ENCODE measurements at regions not wholly inside any gene's neighbourhood (a gene's known extent, or its start where the extent isn't known, plus 50 kb on each side); places are given as distances from the start of the nearest gene placed in this dataset.

DNA sequence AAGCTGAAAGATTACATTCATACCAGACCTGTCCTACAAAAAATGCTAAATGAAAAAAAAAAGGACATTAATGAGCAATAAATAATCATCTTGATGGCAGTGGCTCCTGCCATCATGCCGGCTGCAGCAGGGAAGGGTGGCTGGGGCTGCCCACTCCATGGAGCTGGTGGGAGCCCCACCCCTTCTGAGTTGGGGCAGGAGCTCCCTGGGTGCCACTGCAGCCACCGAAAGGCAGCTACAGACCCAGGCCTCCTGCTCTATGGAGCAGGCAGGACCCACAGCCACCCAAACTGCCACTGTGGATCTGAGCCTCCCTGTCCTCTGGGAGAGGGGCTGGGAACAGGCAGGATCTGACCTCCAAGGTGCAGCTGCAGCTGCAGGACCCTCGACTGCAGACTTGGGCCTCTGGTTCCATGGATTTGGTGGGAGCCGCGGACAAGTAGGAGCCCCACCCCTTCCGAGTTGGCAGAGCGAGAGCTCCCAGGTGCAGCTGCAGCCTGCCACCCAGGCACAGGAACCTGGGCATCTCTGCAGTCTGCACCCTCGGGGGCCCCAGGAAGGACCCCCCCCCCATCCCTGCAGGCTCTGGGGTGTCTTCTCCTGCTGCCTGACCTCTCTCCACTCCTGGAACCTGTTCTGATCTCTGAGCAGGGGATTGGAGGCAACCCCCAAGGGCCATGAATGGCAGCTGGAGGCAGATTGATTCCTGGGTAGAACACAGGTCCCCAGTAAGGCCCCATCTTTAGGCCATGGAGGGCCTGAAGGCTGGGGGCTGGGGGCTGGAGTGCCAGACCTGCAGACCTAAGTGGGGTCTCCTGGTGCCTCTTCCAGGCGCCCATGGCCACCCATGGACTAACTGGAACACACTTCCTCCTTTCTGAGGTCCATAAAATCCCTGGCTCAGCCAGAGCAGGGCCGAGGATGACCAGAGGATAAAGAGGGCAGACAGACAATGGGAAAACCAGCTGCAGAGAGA lies 70.4 kb upstream of the TTC14 start:
- Histone ChIP-seq H3K18ac (ENCODE audit: low read length) (no peak overlapping the region), H3K36me3 (ENCODE audit: control insufficient read depth in 1 of 2, insufficient read depth in 2 of 2, low read length in 2 of 2) (no peaks in the 10 kb centered on the region), H3K4me3 (ENCODE audit: low read depth, low read length) (no peak overlapping the region), H2BK120ac (ENCODE audit: insufficient read depth, low read length, poor library complexity) (no peak overlapping the region), H4K91ac (ENCODE audit: low read depth, low read length) (no peak overlapping the region), H3K23ac (ENCODE audit: low read length) (no peak overlapping the region), H3K4me2 (ENCODE audit: low read length) (no peak overlapping the region), H3K9me3 (ENCODE audit: insufficient read depth, low read depth, low read length) (peaks cover 1% of the 10 kb centered on the region), H2AFZ (ENCODE audit: insufficient read depth, low read length, poor library complexity) (no peak overlapping the region), H2BK5ac (ENCODE audit: low read depth, low read length, poor library complexity) (no peak overlapping the region), H4K8ac (ENCODE audit: low read depth, low read length) (no peak overlapping the region), H2AK5ac (ENCODE audit: low read length) (no peak overlapping the region), H3K79me1 (ENCODE audit: low read length) (no peaks in the 10 kb centered on the region), H3K14ac (ENCODE audit: low read length) (no peak overlapping the region), H3K4me1 (ENCODE audit: control insufficient read depth in 1 of 2, insufficient read depth in 2 of 2, low read length in 2 of 2) (no peaks in the 10 kb centered on the region), H3K27me3 (ENCODE audit: insufficient read depth, low read length) (no peaks in the 10 kb centered on the region), H2BK12ac (ENCODE audit: low read length) (no peak overlapping the region), H3K4ac (ENCODE audit: low read depth, low read length) (no peak overlapping the region), H3K79me2 (ENCODE audit: control insufficient read depth, insufficient read depth, low read length, poor library complexity) (no peaks in the 10 kb centered on the region), H4K12ac (ENCODE audit: low read depth, low read length) (no peak overlapping the region), H3K9ac (ENCODE audit: low read length) (no peak overlapping the region), H3K27ac (ENCODE audit: low read depth, low read length) (no peak overlapping the region)
- DNase-seq, result no peak
- no CpG with 5 or more reads among the region's 10 CpGs for WGBS (ENCODE audit: extremely low coverage, insufficient coverage, insufficient read length)

DNA sequence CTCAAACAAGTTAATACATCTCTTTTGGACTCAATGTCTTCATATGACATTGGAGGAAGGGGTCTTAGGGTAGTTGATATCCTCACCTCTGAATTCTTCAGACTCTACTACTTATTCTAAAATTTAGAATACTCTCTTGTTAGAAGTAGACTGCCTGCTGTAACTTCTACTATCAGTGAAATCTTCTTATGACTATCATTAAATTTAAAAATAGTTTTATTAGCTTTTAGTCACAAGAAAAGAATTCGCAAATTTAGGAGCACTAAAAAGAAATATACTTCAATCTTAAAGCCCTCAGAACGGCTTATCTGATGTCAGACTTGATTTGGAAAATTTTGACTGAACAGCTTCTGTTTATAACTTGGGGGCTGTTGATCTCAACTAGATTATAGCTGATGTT lies 67.1 kb upstream of the TTC14 start:
- no peak overlapping the region for H3K27ac ChIP-seq (ENCODE audit: low read depth, low read length)
- H3K36me3 ChIP-seq (ENCODE audit: control insufficient read depth in 1 of 2, insufficient read depth in 2 of 2, low read length in 2 of 2), result no peaks in the 10 kb centered on the region
- no peak overlapping the region for H3K23ac ChIP-seq (ENCODE audit: low read length)
- no peak overlapping the region for H3K4me2 ChIP-seq (ENCODE audit: low read length)
- H2BK120ac ChIP-seq (ENCODE audit: insufficient read depth, low read length, poor library complexity), result no peak overlapping the region
- no peak overlapping the region for H3K4ac ChIP-seq (ENCODE audit: low read depth, low read length)
- DNase-seq, result no peak
- H2AFZ ChIP-seq (ENCODE audit: insufficient read depth, low read length, poor library complexity), result no peak overlapping the region
- H3K79me2 ChIP-seq (ENCODE audit: control insufficient read depth, insufficient read depth, low read length, poor library complexity), result no peaks in the 10 kb centered on the region
- no peak overlapping the region for H2BK12ac ChIP-seq (ENCODE audit: low read length)
- H4K91ac ChIP-seq (ENCODE audit: low read depth, low read length), result no peak overlapping the region
- H3K18ac ChIP-seq (ENCODE audit: low read length), result no peak overlapping the region
- WGBS (ENCODE audit: extremely low coverage, insufficient coverage, insufficient read length), result no CpG with 5 or more reads among the region's 2 CpGs
- no peak overlapping the region for H2AK5ac ChIP-seq (ENCODE audit: low read length)
- no peak overlapping the region for H4K12ac ChIP-seq (ENCODE audit: low read depth, low read length)
- no peak overlapping the region for H4K8ac ChIP-seq (ENCODE audit: low read depth, low read length)
- H3K14ac ChIP-seq (ENCODE audit: low read length), result no peak overlapping the region
- no peak overlapping the region for H3K9ac ChIP-seq (ENCODE audit: low read length)
- no peaks in the 10 kb centered on the region for H3K9me3 ChIP-seq (ENCODE audit: insufficient read depth, low read depth, low read length)
- H3K4me1 ChIP-seq (ENCODE audit: control insufficient read depth in 1 of 2, insufficient read depth in 2 of 2, low read length in 2 of 2), result no peaks in the 10 kb centered on the region
- no peaks in the 10 kb centered on the region for H3K79me1 ChIP-seq (ENCODE audit: low read length)
- no peaks in the 10 kb centered on the region for H3K27me3 ChIP-seq (ENCODE audit: insufficient read depth, low read length)
- H2BK5ac ChIP-seq (ENCODE audit: low read depth, low read length, poor library complexity), result no peak overlapping the region
- H3K4me3 ChIP-seq (ENCODE audit: low read depth, low read length), result no peak overlapping the region

DNA sequence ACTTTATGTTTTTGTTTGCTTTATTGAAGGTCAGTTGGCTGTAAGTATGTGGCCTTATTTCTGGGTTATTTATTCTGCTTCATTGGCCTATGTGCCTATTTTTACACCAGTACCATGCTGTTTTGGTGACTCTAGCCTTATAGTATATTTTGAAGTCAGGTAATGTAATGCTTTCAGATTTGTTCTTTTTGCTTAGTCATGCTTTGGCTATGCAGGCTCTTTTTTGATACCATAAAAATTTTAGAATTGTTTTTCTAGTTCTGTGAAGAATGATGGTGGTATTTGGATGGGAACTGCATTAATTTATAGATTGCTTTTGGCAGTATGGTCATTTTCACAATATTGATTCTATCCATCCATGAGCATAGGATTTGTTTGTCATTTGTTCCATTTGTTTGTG lies 63.5 kb upstream of the TTC14 start:
- H2BK12ac ChIP-seq (ENCODE audit: low read length), result no peak overlapping the region
- no peak overlapping the region for H2BK5ac ChIP-seq (ENCODE audit: low read depth, low read length, poor library complexity)
- H3K27ac ChIP-seq (ENCODE audit: low read depth, low read length), result no peak overlapping the region
- no peak overlapping the region for H2AFZ ChIP-seq (ENCODE audit: insufficient read depth, low read length, poor library complexity)
- no peaks in the 10 kb centered on the region for H3K27me3 ChIP-seq (ENCODE audit: insufficient read depth, low read length)
- no peak overlapping the region for H3K4ac ChIP-seq (ENCODE audit: low read depth, low read length)
- no peak overlapping the region for H3K14ac ChIP-seq (ENCODE audit: low read length)
- H3K4me1 ChIP-seq (ENCODE audit: control insufficient read depth in 1 of 2, insufficient read depth in 2 of 2, low read length in 2 of 2), result no peaks in the 10 kb centered on the region
- no peaks in the 10 kb centered on the region for H3K9me3 ChIP-seq (ENCODE audit: insufficient read depth, low read depth, low read length)
- H4K8ac ChIP-seq (ENCODE audit: low read depth, low read length), result no peak overlapping the region
- H2AK5ac ChIP-seq (ENCODE audit: low read length), result no peak overlapping the region
- no peaks in the 10 kb centered on the region for H3K79me1 ChIP-seq (ENCODE audit: low read length)
- DNase-seq, result no peak
- H4K12ac ChIP-seq (ENCODE audit: low read depth, low read length), result no peak overlapping the region
- H3K4me2 ChIP-seq (ENCODE audit: low read length), result no peak overlapping the region
- H3K4me3 ChIP-seq (ENCODE audit: low read depth, low read length), result no peak overlapping the region
- no peak overlapping the region for H3K9ac ChIP-seq (ENCODE audit: low read length)
- no peak overlapping the region for H3K18ac ChIP-seq (ENCODE audit: low read length)
- H4K91ac ChIP-seq (ENCODE audit: low read depth, low read length), result no peak overlapping the region
- H3K79me2 ChIP-seq (ENCODE audit: control insufficient read depth, insufficient read depth, low read length, poor library complexity), result no peaks in the 10 kb centered on the region
- no peak overlapping the region for H3K23ac ChIP-seq (ENCODE audit: low read length)
- H2BK120ac ChIP-seq (ENCODE audit: insufficient read depth, low read length, poor library complexity), result no peak overlapping the region
- H3K36me3 ChIP-seq (ENCODE audit: control insufficient read depth in 1 of 2, insufficient read depth in 2 of 2, low read length in 2 of 2), result no peaks in the 10 kb centered on the region

DNA sequence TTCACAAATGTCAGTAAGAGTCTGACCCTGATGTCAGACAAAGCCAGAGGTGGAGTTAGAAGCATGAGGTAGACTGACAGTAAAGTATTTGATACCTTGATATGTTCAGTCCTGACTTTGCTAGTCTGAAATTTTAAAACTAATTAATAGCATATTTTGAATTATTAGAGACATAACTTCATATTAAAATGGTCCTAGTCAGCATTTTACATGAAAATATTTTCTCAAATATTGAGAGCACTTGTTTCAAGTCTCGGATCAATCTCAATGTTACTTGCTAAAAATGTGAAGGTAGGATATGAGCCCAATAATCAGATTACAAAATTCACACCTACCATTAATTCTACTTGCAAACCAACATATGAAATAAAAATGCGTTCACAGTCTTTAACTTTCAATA lies 58.1 kb upstream of the TTC14 start:
- H2AFZ ChIP-seq (ENCODE audit: insufficient read depth, low read length, poor library complexity), result no peak overlapping the region

More for the DNA sequence above, 58.1 kb upstream of the TTC14 start:
- no peak for DNase-seq
- Histone ChIP-seq H3K9ac (ENCODE audit: low read length) (no peak overlapping the region), H3K9me3 (ENCODE audit: insufficient read depth, low read depth, low read length) (no peaks in the 10 kb centered on the region), H3K4ac (ENCODE audit: low read depth, low read length) (no peak overlapping the region), H4K8ac (ENCODE audit: low read depth, low read length) (no peak overlapping the region), H3K27me3 (ENCODE audit: insufficient read depth, low read length) (no peaks in the 10 kb centered on the region), H3K4me2 (ENCODE audit: low read length) (no peak overlapping the region), H2BK5ac (ENCODE audit: low read depth, low read length, poor library complexity) (no peak overlapping the region), H3K18ac (ENCODE audit: low read length) (no peak overlapping the region), H3K36me3 (ENCODE audit: control insufficient read depth in 1 of 2, insufficient read depth in 2 of 2, low read length in 2 of 2) (no peaks in the 10 kb centered on the region), H3K27ac (ENCODE audit: low read depth, low read length) (no peak overlapping the region), H3K79me2 (ENCODE audit: control insufficient read depth, insufficient read depth, low read length, poor library complexity) (no peaks in the 10 kb centered on the region), H2BK12ac (ENCODE audit: low read length) (no peak overlapping the region), H3K23ac (ENCODE audit: low read length) (no peak overlapping the region), H4K12ac (ENCODE audit: low read depth, low read length) (no peak overlapping the region), H3K4me1 (ENCODE audit: control insufficient read depth in 1 of 2, insufficient read depth in 2 of 2, low read length in 2 of 2) (no peaks in the 10 kb centered on the region), H2BK120ac (ENCODE audit: insufficient read depth, low read length, poor library complexity) (no peak overlapping the region), H3K79me1 (ENCODE audit: low read length) (no peaks in the 10 kb centered on the region), H4K91ac (ENCODE audit: low read depth, low read length) (no peak overlapping the region), H3K14ac (ENCODE audit: low read length) (no peak overlapping the region), H2AK5ac (ENCODE audit: low read length) (no peak overlapping the region), H3K4me3 (ENCODE audit: low read depth, low read length) (no peak overlapping the region)
- WGBS (ENCODE audit: extremely low coverage, insufficient coverage, insufficient read length), result no CpG with 5 or more reads among the region's 2 CpGs

Data from trophoblast cell (in vitro differentiated cells and primary cell).